ENCODE measurements at regions not wholly inside any gene's neighbourhood (a gene's known extent, or its start where the extent isn't known, plus 50 kb on each side); places are given as distances from the start of the nearest gene placed in this dataset.

GRCh38 chr2:215693193-215693998 lies 257.5 kb upstream of the FN1 start:
- Histone ChIP-seq H3K4me3 (ENCODE audit: low read length) (peak overlapping the region; percentile 22; the same call in 1 of the 2 replicates), H3K36me3 (ENCODE audit: low read depth, low read length) (no peaks in the 10 kb centered on the region), H3K9ac (ENCODE audit: low read length) (peak overlapping the region; percentile 9; the same call in 1 of the 2 replicates), H4K20me1 (ENCODE audit: low read length) (no peaks in the 10 kb centered on the region), H2AFZ (ENCODE audit: low read length) (0 out of 2 replicates have a peak overlapping the region, but pooled peaks have one; percentile 21), H3K9me2 (replicated peaks; ENCODE audit: low read length) (no peaks in the 10 kb centered on the region), H3K4me2 (ENCODE audit: low read length) (peak overlapping the region; percentile 65), H3K4me1 (ENCODE audit: insufficient read depth, low read length) (peaks cover 32% of the 10 kb centered on the region), H3K9me3 (ENCODE audit: low read length) (no peaks in the 10 kb centered on the region), H3K27ac (ENCODE audit: low read length) (peak overlapping the region; percentile 62), H3K79me2 (ENCODE audit: low read length) (no peaks in the 10 kb centered on the region), H3F3A (ENCODE audit: low read length, unreplicated experiment) (no peaks in the 10 kb centered on the region), H3K27me3 (ENCODE audit: low read length) (no peaks in the 10 kb centered on the region)
- CTCF ChIA-PET, result interaction anchor here (0.6 kb wide), 5 partner anchors 10 to 215 kb away, joined by 3 to 7 read pairs (median 5); no protein-coding TSS in a partner anchor
- intact Hi-C loops (cut with micrococcal nuclease), result loop anchor here (5.0 kb wide), 1 partner anchor 256 kb away; the partner anchor contains the start of gene FN1
- no TSS peak for BruUV-seq (replicated peaks)
- ATAC-seq (peak; percentile 88), DNase-seq (peak; percentile 85)
- POLR2A ChIA-PET (ENCODE audit: unreplicated experiment), result interaction anchor here (0.6 kb wide), 5 partner anchors 37 to 282 kb away, joined by 3 to 8 read pairs (median 5); no protein-coding TSS in a partner anchor
- TF ChIP-seq CTCF (conservative IDR thresholded peaks at IDR 0.05; ENCODE audit: low read depth, low read length) (no peak), EZH2phosphoT487 (IDR thresholded peaks at IDR 0.05; ENCODE audit: borderline replicate concordance, low read length) (no peak), EZH2 (IDR thresholded peaks at IDR 0.05; ENCODE audit: low read length, unreplicated experiment) (no peak)

DNA sequence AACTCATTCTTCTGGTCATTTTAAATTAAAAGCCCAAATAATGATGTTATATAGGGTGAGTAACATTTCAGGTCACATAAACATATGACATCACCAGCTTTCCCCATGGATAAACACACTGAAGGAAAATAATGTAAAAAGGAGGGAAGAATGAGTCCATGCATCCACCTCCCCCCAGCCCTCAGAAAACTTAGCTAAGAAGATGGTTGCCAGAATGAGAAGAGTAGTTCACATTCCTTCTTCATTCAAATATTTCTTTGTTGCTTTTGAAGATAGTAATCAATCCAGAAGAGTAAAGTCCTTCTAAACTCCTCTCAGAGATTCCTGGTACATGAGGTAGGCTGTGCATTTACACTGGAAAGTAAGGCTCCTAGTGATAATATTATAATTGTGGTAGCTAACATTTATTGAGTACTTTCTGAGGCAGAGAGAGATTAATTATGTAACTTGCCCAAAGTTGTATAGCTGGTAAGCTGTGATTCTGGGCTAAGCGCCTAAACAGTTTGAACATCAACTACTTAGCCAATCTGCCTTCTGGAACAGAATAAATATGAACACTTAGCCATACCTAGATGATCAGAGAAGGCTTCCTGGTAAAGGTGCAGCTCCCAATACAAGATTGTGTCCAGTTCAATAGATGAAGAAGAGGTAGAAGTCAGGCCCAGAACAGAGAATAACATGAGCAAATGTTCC lies 256.7 kb upstream of the FN1 start:
- Histone ChIP-seq H3F3A (ENCODE audit: low read length, unreplicated experiment) (no peaks in the 10 kb centered on the region), H3K9ac (ENCODE audit: low read length) (no peak overlapping the region), H3K79me2 (ENCODE audit: low read length) (no peaks in the 10 kb centered on the region), H3K36me3 (ENCODE audit: low read depth, low read length) (no peaks in the 10 kb centered on the region), H3K9me3 (ENCODE audit: low read length) (no peaks in the 10 kb centered on the region), H3K4me1 (ENCODE audit: insufficient read depth, low read length) (peaks cover 32% of the 10 kb centered on the region), H3K27ac (ENCODE audit: low read length) (peak overlapping the region; percentile 62), H4K20me1 (ENCODE audit: low read length) (no peaks in the 10 kb centered on the region), H3K27me3 (ENCODE audit: low read length) (no peaks in the 10 kb centered on the region), H3K4me3 (ENCODE audit: low read length) (no peak overlapping the region), H3K9me2 (replicated peaks; ENCODE audit: low read length) (no peaks in the 10 kb centered on the region), H2AFZ (ENCODE audit: low read length) (no peak overlapping the region), H3K4me2 (ENCODE audit: low read length) (peak overlapping the region; percentile 65)
- intact Hi-C loops (cut with micrococcal nuclease), result loop anchor here (5.0 kb wide), 1 partner anchor 255 kb away; the partner anchor contains the start of gene FN1
- CTCF ChIA-PET, result no interaction called here
- TF ChIP-seq CTCF (conservative IDR thresholded peaks at IDR 0.05; ENCODE audit: low read depth, low read length) (no peak), EZH2 (IDR thresholded peaks at IDR 0.05; ENCODE audit: low read length, unreplicated experiment) (no peak), EZH2phosphoT487 (IDR thresholded peaks at IDR 0.05; ENCODE audit: borderline replicate concordance, low read length) (no peak)
- POLR2A ChIA-PET (ENCODE audit: unreplicated experiment), result no interaction called here
- ATAC-seq (no peak; the same call in 1 of the 2 replicates), DNase-seq (no peak)
- BruUV-seq (replicated peaks), result no TSS peak
